ENCODE measurements at regions not wholly inside any gene's neighbourhood (a gene's known extent, or its start where the extent isn't known, plus 50 kb on each side); places are given as distances from the start of the nearest gene placed in this dataset.
"Not testable (repeated sequence)": the region's sequence is repeated elsewhere in the genome, so short reads cannot be mapped to it uniquely, and the experiment has no call there.

- Histone ChIP-seq H3K4me1 (ENCODE audit: control insufficient read depth, insufficient read depth, low read length) (no peaks in the 10 kb centered on the region), H3K36me3 (ENCODE audit: control insufficient read depth, insufficient read depth, low read length) (no peaks in the 10 kb centered on the region), H3K9ac (ENCODE audit: low read length) (no peak overlapping the region), H3K9me3 (ENCODE audit: control insufficient read depth, insufficient read depth, low read depth, low read length) (no peaks in the 10 kb centered on the region), H3K27me3 (ENCODE audit: control insufficient read depth, insufficient read depth, low read length) (no peaks in the 10 kb centered on the region), H3K4me3 (ENCODE audit: low read depth, low read length) (no peak overlapping the region), H3K27ac (ENCODE audit: low read depth, low read length) (no peak overlapping the region)
Measured at GRCh38 chr13:47892374-47892773, 108.7 kb downstream of the SUCLA2 start.

DNA sequence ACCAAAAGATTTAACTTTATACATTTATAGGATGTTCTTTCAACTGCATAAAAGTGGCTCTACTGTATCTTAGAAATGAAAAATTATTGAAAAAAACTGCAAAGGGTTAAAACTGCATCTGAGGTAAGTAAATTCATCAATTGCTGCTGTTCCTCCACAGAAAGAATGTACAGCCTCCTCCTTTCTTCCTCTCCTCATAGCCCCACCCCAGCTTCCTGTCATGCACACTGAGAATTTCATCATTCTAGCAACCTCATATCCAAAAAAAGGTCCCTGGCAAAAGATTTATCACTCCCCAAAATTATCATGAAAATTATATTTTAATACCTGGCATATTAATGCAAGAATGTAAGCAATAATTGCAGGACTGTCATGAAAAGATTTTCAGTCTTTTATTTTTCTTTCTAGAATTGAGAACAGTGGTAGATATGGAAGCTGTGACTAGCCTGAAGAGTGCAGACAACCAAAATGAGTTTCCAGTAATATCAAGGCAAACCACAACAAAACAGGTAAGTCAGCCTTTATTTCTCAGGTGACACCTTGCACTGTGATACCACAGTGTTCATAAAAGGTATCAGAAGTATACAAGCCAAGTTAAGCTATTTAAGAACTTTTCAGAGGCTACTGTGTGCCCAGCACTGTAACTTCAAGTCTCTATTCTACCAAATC is 110.8 kb downstream of the SUCLA2 start:
- Histone ChIP-seq H3K27me3 (ENCODE audit: control insufficient read depth, insufficient read depth, low read length) (no peaks in the 10 kb centered on the region), H3K4me3 (ENCODE audit: low read depth, low read length) (no peak overlapping the region), H3K36me3 (ENCODE audit: control insufficient read depth, insufficient read depth, low read length) (no peaks in the 10 kb centered on the region), H3K9ac (ENCODE audit: low read length) (no peak overlapping the region), H3K27ac (ENCODE audit: low read depth, low read length) (no peak overlapping the region), H3K9me3 (ENCODE audit: control insufficient read depth, insufficient read depth, low read depth, low read length) (no peaks in the 10 kb centered on the region), H3K4me1 (ENCODE audit: control insufficient read depth, insufficient read depth, low read length) (no peaks in the 10 kb centered on the region)

DNA sequence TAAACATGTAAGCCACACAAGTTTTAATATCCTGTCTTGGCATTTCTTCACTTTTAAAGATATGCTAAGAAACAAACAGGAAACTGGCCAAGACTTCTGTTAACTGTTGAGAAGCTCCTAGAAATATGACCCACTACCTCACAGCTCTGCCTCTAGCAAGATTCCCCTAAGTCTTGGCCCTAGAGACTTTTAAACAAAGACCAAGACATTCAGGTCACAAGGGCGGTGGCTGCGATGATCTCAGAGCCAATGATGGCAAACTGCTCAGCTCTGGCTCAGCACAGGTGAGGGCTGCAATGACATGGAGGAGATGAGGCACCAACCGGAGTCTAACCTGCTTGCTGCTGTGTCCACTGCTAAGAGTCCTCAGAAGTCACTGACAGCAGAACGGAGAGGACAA is 114.8 kb downstream of the SUCLA2 start:
- Histone ChIP-seq H3K4me1 (ENCODE audit: control insufficient read depth, insufficient read depth, low read length) (no peaks in the 10 kb centered on the region), H3K9ac (ENCODE audit: low read length) (no peak overlapping the region), H3K27ac (ENCODE audit: low read depth, low read length) (no peak overlapping the region), H3K36me3 (ENCODE audit: control insufficient read depth, insufficient read depth, low read length) (0 out of 2 replicates have a peak, but pooled peaks cover 3% of the 10 kb centered on the region), H3K9me3 (ENCODE audit: control insufficient read depth, insufficient read depth, low read depth, low read length) (no peaks in the 10 kb centered on the region), H3K27me3 (ENCODE audit: control insufficient read depth, insufficient read depth, low read length) (no peaks in the 10 kb centered on the region), H3K4me3 (ENCODE audit: low read depth, low read length) (no peak overlapping the region)

GRCh38 chr13:47875201-47875600 is 125.9 kb downstream of the SUCLA2 start:
- no peaks in the 10 kb centered on the region for H3K27me3 ChIP-seq (ENCODE audit: control insufficient read depth, insufficient read depth, low read length)
- peaks cover 41% of the 10 kb centered on the region for H3K9me3 ChIP-seq (ENCODE audit: control insufficient read depth, insufficient read depth, low read depth, low read length)
- no peak overlapping the region for H3K27ac ChIP-seq (ENCODE audit: low read depth, low read length)
- H3K4me3 ChIP-seq (ENCODE audit: low read depth, low read length): no peak overlapping the region
- H3K36me3 ChIP-seq (ENCODE audit: control insufficient read depth, insufficient read depth, low read length): no peaks in the 10 kb centered on the region
- no peak overlapping the region for H3K9ac ChIP-seq (ENCODE audit: low read length)
- H3K4me1 ChIP-seq (ENCODE audit: control insufficient read depth, insufficient read depth, low read length): no peaks in the 10 kb centered on the region

DNA sequence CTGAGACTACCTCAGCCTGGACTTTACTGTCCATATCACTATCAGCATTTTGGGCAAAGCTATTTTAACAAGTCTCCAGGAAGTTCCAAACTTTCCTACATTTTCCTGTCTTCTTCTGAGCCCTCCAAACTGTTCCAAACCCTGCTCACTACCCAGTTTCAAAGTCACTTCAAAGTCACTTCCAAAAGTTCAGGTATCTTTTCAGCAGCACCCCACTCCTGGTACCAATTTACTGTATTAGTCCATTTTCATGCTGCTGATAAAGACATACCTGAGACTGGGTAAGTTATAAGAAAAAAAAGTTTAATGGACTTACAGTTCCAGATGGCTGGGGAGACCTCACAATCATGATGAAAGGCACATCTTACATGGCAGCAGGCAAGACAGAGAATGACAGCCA is 127.1 kb downstream of the SUCLA2 start:
- peaks cover 41% of the 10 kb centered on the region for H3K9me3 ChIP-seq (ENCODE audit: control insufficient read depth, insufficient read depth, low read depth, low read length)
- H3K36me3 ChIP-seq (ENCODE audit: control insufficient read depth, insufficient read depth, low read length); H3K4me3 ChIP-seq (ENCODE audit: low read depth, low read length): not testable (repeated sequence)

DNA sequence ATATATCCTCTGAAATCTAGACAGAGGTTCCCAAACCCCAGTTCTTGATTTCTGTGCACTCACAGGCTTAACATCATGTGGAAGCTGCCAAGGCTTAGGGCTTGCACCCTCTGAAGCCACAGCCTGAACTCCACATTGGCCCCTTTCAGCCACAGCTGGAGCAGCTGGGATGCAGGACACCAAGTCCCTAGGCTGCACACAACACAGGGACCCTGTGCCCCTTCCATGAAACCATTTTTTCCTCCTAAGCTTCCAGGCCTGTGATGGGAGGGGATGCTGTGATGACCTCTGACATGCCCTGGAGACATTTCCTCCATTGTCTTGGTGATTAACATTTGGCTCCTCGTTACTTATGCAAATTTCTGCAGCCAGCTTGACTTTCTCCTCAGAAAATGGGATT is 127.8 kb downstream of the SUCLA2 start:
- H3K4me3 ChIP-seq (ENCODE audit: low read depth, low read length); H3K9ac ChIP-seq (ENCODE audit: low read length); H3K36me3 ChIP-seq (ENCODE audit: control insufficient read depth, insufficient read depth, low read length); H3K4me1 ChIP-seq (ENCODE audit: control insufficient read depth, insufficient read depth, low read length); H3K27ac ChIP-seq (ENCODE audit: low read depth, low read length); H3K27me3 ChIP-seq (ENCODE audit: control insufficient read depth, insufficient read depth, low read length): not testable (repeated sequence)
- H3K9me3 ChIP-seq (ENCODE audit: control insufficient read depth, insufficient read depth, low read depth, low read length): peaks cover 41% of the 10 kb centered on the region

More for the DNA sequence above, 127.1 kb downstream of the SUCLA2 start:
- not testable (repeated sequence) for H3K4me1 ChIP-seq (ENCODE audit: control insufficient read depth, insufficient read depth, low read length); H3K9ac ChIP-seq (ENCODE audit: low read length); H3K27me3 ChIP-seq (ENCODE audit: control insufficient read depth, insufficient read depth, low read length); H3K27ac ChIP-seq (ENCODE audit: low read depth, low read length)

DNA sequence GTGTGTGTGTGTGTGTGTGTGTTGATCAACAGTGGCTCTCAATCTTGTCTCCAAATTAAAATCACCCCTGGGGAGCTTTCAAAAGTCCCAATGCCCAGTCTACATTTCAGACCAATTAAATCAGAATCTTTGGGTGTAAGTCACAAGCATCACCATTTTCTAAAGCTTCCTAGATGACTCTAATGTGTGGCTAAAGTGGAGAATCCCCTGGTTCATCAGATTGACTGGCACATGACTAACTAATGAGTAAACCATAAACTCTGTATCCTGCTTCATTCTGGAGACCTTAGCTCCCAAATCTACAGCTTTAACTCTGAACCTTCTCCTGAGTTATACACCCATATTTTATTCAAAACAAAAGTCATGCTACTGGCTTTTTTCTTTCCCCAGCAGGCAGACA is 131.3 kb downstream of the SUCLA2 start:
- no peak overlapping the region for H3K9ac ChIP-seq (ENCODE audit: low read length)
- no peaks in the 10 kb centered on the region for H3K36me3 ChIP-seq (ENCODE audit: control insufficient read depth, insufficient read depth, low read length)
- H3K4me1 ChIP-seq (ENCODE audit: control insufficient read depth, insufficient read depth, low read length): no peaks in the 10 kb centered on the region
- no peak overlapping the region for H3K4me3 ChIP-seq (ENCODE audit: low read depth, low read length)
- no peaks in the 10 kb centered on the region for H3K27me3 ChIP-seq (ENCODE audit: control insufficient read depth, insufficient read depth, low read length)
- peaks cover 37% of the 10 kb centered on the region for H3K9me3 ChIP-seq (ENCODE audit: control insufficient read depth, insufficient read depth, low read depth, low read length)
- H3K27ac ChIP-seq (ENCODE audit: low read depth, low read length): no peak overlapping the region

GRCh38 chr13:47865883-47866282 is 135.2 kb downstream of the SUCLA2 start:
- Histone ChIP-seq H3K9me3 (ENCODE audit: control insufficient read depth, insufficient read depth, low read depth, low read length) (no peaks in the 10 kb centered on the region), H3K36me3 (ENCODE audit: control insufficient read depth, insufficient read depth, low read length) (no peaks in the 10 kb centered on the region), H3K4me3 (ENCODE audit: low read depth, low read length) (no peak overlapping the region), H3K4me1 (ENCODE audit: control insufficient read depth, insufficient read depth, low read length) (no peaks in the 10 kb centered on the region), H3K27me3 (ENCODE audit: control insufficient read depth, insufficient read depth, low read length) (no peaks in the 10 kb centered on the region), H3K9ac (ENCODE audit: low read length) (no peak overlapping the region), H3K27ac (ENCODE audit: low read depth, low read length) (no peak overlapping the region)

GRCh38 chr13:47862841-47863240 is 138.2 kb downstream of the SUCLA2 start:
- no peaks in the 10 kb centered on the region for H3K9me3 ChIP-seq (ENCODE audit: control insufficient read depth, insufficient read depth, low read depth, low read length)
- H3K4me3 ChIP-seq (ENCODE audit: low read depth, low read length): no peak overlapping the region
- no peak overlapping the region for H3K9ac ChIP-seq (ENCODE audit: low read length)
- no peaks in the 10 kb centered on the region for H3K36me3 ChIP-seq (ENCODE audit: control insufficient read depth, insufficient read depth, low read length)
- no peak overlapping the region for H3K27ac ChIP-seq (ENCODE audit: low read depth, low read length)
- no peaks in the 10 kb centered on the region for H3K27me3 ChIP-seq (ENCODE audit: control insufficient read depth, insufficient read depth, low read length)
- H3K4me1 ChIP-seq (ENCODE audit: control insufficient read depth, insufficient read depth, low read length): no peaks in the 10 kb centered on the region

GRCh38 chr13:47859165-47859564 is 141.9 kb downstream of the SUCLA2 start:
- H3K4me1 ChIP-seq (ENCODE audit: control insufficient read depth, insufficient read depth, low read length): peaks cover 6% of the 10 kb centered on the region; the same call in 1 of the 2 replicates
- H3K27ac ChIP-seq (ENCODE audit: low read depth, low read length): no peak overlapping the region
- H3K36me3 ChIP-seq (ENCODE audit: control insufficient read depth, insufficient read depth, low read length): no peaks in the 10 kb centered on the region
- H3K9me3 ChIP-seq (ENCODE audit: control insufficient read depth, insufficient read depth, low read depth, low read length): no peaks in the 10 kb centered on the region
- H3K9ac ChIP-seq (ENCODE audit: low read length): no peak overlapping the region
- no peak overlapping the region for H3K4me3 ChIP-seq (ENCODE audit: low read depth, low read length)
- H3K27me3 ChIP-seq (ENCODE audit: control insufficient read depth, insufficient read depth, low read length): no peaks in the 10 kb centered on the region

GRCh38 chr13:47858042-47859025 is 142.7 kb downstream of the SUCLA2 start:
- Histone ChIP-seq H3K36me3 (ENCODE audit: control insufficient read depth, insufficient read depth, low read length) (no peaks in the 10 kb centered on the region), H3K27ac (ENCODE audit: low read depth, low read length) (no peak overlapping the region), H3K27me3 (ENCODE audit: control insufficient read depth, insufficient read depth, low read length) (no peaks in the 10 kb centered on the region), H3K4me3 (ENCODE audit: low read depth, low read length) (no peak overlapping the region), H3K9me3 (ENCODE audit: control insufficient read depth, insufficient read depth, low read depth, low read length) (no peaks in the 10 kb centered on the region), H3K4me1 (ENCODE audit: control insufficient read depth, insufficient read depth, low read length) (peaks cover 6% of the 10 kb centered on the region; the same call in 1 of the 2 replicates), H3K9ac (ENCODE audit: low read length) (no peak overlapping the region)

Measured in HUES6 (cell line).